ENCODE measurements at regions not wholly inside any gene's neighbourhood (a gene's known extent, or its start where the extent isn't known, plus 50 kb on each side); places are given as distances from the start of the nearest gene placed in this dataset.

- no peak for TF ChIP-seq NFKB2 (CRISPR knock-in tag; IDR thresholded peaks at IDR 0.05; ENCODE audit: borderline replicate concordance)
- TF ChIP-seq TEF (CRISPR knock-in tag; IDR thresholded peaks at IDR 0.05) = no peak
- TF ChIP-seq ZBTB1 (CRISPR knock-in tag; IDR thresholded peaks at IDR 0.05; ENCODE audit: borderline replicate concordance) = 0 out of 2 replicates have a peak, but pooled peaks have one; percentile 18
- TF ChIP-seq TEAD3 (CRISPR knock-in tag; optimal IDR thresholded peaks at IDR 0.05; ENCODE audit: borderline replicate concordance) = peak; percentile 85
- TF ChIP-seq, protein P1, sequence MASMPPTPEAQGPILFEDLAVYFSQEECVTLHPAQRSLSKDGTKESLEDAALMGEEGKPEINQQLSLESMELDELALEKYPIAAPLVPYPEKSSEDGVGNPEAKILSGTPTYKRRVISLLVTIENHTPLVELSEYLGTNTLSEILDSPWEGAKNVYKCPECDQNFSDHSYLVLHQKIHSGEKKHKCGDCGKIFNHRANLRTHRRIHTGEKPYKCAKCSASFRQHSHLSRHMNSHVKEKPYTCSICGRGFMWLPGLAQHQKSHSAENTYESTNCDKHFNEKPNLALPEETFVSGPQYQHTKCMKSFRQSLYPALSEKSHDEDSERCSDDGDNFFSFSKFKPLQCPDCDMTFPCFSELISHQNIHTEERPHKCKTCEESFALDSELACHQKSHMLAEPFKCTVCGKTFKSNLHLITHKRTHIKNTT (CRISPR knock-in tag; IDR thresholded peaks at IDR 0.05) = no peak
- TF ChIP-seq CBFB (CRISPR knock-in tag; IDR thresholded peaks at IDR 0.05) = no peak; the same call in 1 of the 2 replicates
- TF ChIP-seq ZNF30 (CRISPR knock-in tag; IDR thresholded peaks at IDR 0.05) = no peak
- no peak for TF ChIP-seq ZNF546 (CRISPR knock-in tag; conservative IDR thresholded peaks at IDR 0.05)
- TF ChIP-seq PCBP2 (optimal IDR thresholded peaks at IDR 0.05; ENCODE audit: low read depth, low read length, poor library complexity, severe bottlenecking) = no peak
- TF ChIP-seq ARNTL (CRISPR knock-in tag; IDR thresholded peaks at IDR 0.05) = peak; percentile 48; the same call in 1 of the 2 replicates
- no peak for TF ChIP-seq ZNF451 (CRISPR knock-in tag; IDR thresholded peaks at IDR 0.05)
- TF ChIP-seq MLXIP (CRISPR knock-in tag; IDR thresholded peaks at IDR 0.05; ENCODE audit: borderline replicate concordance) = 0 out of 2 replicates have a peak, but pooled peaks have one; percentile 21
- TF ChIP-seq, protein P2, sequence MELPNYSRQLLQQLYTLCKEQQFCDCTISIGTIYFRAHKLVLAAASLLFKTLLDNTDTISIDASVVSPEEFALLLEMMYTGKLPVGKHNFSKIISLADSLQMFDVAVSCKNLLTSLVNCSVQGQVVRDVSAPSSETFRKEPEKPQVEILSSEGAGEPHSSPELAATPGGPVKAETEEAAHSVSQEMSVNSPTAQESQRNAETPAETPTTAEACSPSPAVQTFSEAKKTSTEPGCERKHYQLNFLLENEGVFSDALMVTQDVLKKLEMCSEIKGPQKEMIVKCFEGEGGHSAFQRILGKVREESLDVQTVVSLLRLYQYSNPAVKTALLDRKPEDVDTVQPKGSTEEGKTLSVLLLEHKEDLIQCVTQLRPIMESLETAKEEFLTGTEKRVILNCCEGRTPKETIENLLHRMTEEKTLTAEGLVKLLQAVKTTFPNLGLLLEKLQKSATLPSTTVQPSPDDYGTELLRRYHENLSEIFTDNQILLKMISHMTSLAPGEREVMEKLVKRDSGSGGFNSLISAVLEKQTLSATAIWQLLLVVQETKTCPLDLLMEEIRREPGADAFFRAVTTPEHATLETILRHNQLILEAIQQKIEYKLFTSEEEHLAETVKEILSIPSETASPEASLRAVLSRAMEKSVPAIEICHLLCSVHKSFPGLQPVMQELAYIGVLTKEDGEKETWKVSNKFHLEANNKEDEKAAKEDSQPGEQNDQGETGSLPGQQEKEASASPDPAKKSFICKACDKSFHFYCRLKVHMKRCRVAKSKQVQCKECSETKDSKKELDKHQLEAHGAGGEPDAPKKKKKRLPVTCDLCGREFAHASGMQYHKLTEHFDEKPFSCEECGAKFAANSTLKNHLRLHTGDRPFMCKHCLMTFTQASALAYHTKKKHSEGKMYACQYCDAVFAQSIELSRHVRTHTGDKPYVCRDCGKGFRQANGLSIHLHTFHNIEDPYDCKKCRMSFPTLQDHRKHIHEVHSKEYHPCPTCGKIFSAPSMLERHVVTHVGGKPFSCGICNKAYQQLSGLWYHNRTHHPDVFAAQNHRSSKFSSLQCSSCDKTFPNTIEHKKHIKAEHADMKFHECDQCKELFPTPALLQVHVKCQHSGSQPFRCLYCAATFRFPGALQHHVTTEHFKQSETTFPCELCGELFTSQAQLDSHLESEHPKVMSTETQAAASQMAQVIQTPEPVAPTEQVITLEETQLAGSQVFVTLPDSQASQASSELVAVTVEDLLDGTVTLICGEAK (IDR thresholded peaks at IDR 0.05) = no peak
- TF ChIP-seq, protein P2 (CRISPR knock-in tag; IDR thresholded peaks at IDR 0.05) = peak; percentile 93; the same call in 1 of the 2 replicates
- TF ChIP-seq ZNF230 (CRISPR knock-in tag; IDR thresholded peaks at IDR 0.05) = no peak; the same call in 1 of the 2 replicates
These were observed 149.6 kb downstream of the IRS1 start (continued) for GRCh38 chr2:226649871-226650660.
